SU-DHL-6 (cell line): ENCODE measurements at regions not wholly inside any gene's neighbourhood (a gene's known extent, or its start where the extent isn't known, plus 50 kb on each side); places are given as distances from the start of the nearest gene placed in this dataset.

ENCODE experiments used
- CTCF ChIP-seq: fragments of 200-600 bp; sonication (generic); IDR thresholded peaks from one replicate; pipeline ENCODE4 v1.5.1; 2017; ENCODE audit warnings: antibody characterized with exemption, mild to moderate bottlenecking, low read length, moderate library complexity; ENCODE audit not compliant: insufficient read depth, poor library complexity, severe bottlenecking
- EZH2phosphoT487 ChIP-seq: fragments of 200-600 bp; sonication (generic), shearing (Covaris generic); conservative IDR thresholded peaks from 2 replicates; pipeline ENCODE4 v1.6.1; 2018; ENCODE audit warnings: mild to moderate bottlenecking, antibody characterized with exemption, low read length, moderate library complexity, mixed read lengths

GRCh38 chr15:96756146-96756545 is 425.6 kb downstream of the NR2F2 start:
- TF ChIP-seq CTCF = no peak
- no peak for TF ChIP-seq EZH2phosphoT487
